ENCODE measurements at regions not wholly inside any gene's neighbourhood (a gene's known extent, or its start where the extent isn't known, plus 50 kb on each side); places are given as distances from the start of the nearest gene placed in this dataset.
A peak's percentile ranks its signal among the peaks of the same experiment; 100 is the strongest.

- DNase-seq (ENCODE audit: low read depth in 3 of 3, low spot score in 2 of 3), result no peak
Measured at GRCh38 chr9:111150181-111150580, 111.9 kb upstream of the LPAR1 start.

GRCh38 chr9:111149018-111149759 lies 110.9 kb upstream of the LPAR1 start:
- no peak for DNase-seq (ENCODE audit: low read depth in 3 of 3, low spot score in 2 of 3)

- DNase-seq (ENCODE audit: low read depth in 3 of 3, low spot score in 2 of 3), result no peak
Measured at GRCh38 chr9:111148052-111149017, 110.1 kb upstream of the LPAR1 start.

DNA sequence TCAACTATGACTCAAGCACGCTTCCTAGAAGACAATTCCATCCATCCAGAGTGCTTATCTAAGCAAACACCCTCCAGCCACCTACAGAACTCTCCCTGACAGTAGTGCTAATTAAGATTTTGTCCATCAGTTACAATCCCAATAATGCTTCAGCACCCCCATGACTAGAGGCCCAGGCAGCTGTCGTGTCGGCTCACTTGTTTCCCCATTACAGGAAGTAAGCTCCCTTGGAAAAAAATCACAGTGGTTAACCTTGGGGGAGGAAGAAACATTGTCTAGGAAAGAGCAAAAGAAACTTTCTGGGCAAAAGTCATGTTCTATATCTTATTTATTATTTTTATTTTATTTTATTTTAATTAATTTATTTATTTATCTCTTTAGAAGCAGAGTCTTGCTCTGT lies 108.8 kb upstream of the LPAR1 start:
- no peak for DNase-seq (ENCODE audit: low read depth in 3 of 3, low spot score in 2 of 3)

DNA sequence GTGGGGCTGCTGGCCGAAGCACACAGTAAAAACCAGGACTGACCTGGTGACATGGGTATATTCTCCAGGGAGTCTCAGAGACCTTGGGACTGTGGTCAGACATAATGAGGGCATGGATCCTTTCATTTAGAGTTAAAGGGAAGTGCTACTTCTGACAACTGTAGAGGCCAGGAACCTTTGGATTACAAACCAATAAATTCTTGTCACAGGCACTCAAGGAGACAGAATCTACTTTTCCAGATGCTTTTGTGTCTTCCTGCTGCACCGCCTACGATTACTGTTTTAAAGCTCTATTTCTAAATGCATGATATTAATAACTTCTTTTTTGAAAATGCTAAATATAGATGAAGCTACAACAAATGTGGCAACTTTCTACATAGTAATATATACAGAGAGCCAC lies 106.5 kb upstream of the LPAR1 start:
- no peak for DNase-seq (ENCODE audit: low read depth in 3 of 3, low spot score in 2 of 3)

DNA sequence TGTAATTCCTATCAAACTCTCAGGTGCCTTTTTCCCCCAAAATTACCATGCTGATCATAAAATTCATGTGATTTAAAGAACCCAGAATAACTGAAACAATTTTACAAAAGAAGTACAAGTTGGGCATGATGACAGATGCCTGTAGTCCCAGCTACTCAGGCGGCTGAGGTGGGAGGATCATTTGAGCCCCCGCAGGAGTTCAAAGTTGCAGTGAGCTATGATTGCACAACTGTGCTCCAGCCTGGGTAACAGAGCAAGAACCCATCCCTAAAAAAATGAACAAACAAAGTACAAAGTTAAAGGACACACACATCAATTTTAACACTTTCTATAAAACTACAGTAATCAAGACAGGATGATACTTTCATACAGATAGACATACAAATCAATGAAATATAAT lies 97.9 kb upstream of the LPAR1 start:
- DNase-seq (ENCODE audit: low read depth in 3 of 3, low spot score in 2 of 3), result no peak

- no peak for DNase-seq (ENCODE audit: low read depth in 3 of 3, low spot score in 2 of 3)
Measured at GRCh38 chr9:111131211-111131610, 92.9 kb upstream of the LPAR1 start.

- no peak for DNase-seq (ENCODE audit: low read depth in 3 of 3, low spot score in 2 of 3)
Measured at GRCh38 chr9:111120526-111120925, 82.3 kb upstream of the LPAR1 start.

GRCh38 chr9:111118256-111118948 lies 80.1 kb upstream of the LPAR1 start:
- no peak for DNase-seq (ENCODE audit: low read depth in 3 of 3, low spot score in 2 of 3)

GRCh38 chr9:111114486-111114885 lies 76.2 kb upstream of the LPAR1 start:
- DNase-seq (ENCODE audit: low read depth in 3 of 3, low spot score in 2 of 3), result no peak

DNA sequence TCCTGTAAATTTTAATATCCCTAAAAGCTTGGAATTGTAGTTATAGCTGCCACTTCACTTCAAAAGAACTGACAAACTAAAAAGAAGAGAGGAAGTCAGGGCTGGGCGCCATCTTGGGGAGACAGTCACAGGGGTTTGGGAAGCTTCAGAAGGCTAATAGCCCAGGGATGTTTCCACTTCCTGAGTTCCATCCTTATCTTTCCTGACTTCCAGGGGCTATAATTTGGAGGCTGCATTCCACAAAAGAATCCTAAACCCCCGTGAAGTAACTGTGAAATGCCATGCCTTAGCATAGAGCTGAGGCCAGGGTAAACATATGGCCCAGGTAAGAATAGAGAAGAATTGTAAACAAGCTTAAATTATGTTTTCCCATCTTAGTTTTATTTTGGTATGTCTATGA lies 75.4 kb upstream of the LPAR1 start:
- no peak for DNase-seq (ENCODE audit: low read depth in 3 of 3, low spot score in 2 of 3)

- no peak for DNase-seq (ENCODE audit: low read depth in 3 of 3, low spot score in 2 of 3)
Measured at GRCh38 chr9:111110805-111111204, 72.5 kb upstream of the LPAR1 start.

DNA sequence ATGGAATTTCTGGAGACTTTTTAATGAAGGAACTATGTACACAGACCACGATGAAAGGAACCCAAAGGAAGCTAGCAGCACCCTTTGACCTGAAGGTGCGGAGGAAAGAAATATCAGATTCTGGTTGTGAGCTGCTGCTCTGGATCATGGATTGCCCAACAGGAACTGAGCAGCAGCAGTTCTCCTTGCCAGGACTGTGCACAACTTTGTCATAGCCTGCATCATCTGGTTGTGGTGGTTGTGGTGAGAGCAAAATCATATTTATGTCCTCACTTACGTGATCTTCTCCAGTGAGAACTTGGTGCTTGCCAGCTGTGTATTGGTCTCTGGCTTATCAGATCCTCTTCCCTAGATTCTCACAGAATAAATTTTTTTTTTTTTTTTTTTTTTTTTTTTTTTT lies 70.7 kb upstream of the LPAR1 start:
- no peak for DNase-seq (ENCODE audit: low read depth in 3 of 3, low spot score in 2 of 3)

DNA sequence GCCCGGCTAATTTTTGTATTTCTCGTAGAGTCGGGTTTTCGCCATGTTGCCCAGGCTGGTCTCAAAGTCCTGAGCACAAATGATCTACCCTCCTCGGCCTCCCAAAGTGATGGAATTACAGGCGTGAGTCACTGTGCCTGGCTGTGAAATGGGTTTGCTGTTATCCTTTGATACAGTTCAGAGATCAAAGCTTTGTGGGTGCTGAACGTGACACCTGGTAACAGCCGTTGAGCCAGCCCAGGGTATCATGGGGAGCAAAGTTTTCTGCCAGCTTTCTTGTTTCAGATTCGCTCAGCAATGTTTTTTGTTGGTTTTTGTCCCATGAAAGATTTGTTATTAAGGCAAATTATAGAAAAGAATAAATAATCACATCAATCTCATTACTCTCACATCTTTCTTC lies 68.9 kb upstream of the LPAR1 start:
- no peak for DNase-seq (ENCODE audit: low read depth in 3 of 3, low spot score in 2 of 3)

GRCh38 chr9:111106202-111106601 lies 67.9 kb upstream of the LPAR1 start:
- no peak for DNase-seq (ENCODE audit: low read depth in 3 of 3, low spot score in 2 of 3)

- no peak for DNase-seq (ENCODE audit: low read depth in 3 of 3, low spot score in 2 of 3)
Measured at GRCh38 chr9:111102793-111103464, 64.7 kb upstream of the LPAR1 start.

GRCh38 chr9:111099199-111100008 lies 61.1 kb upstream of the LPAR1 start:
- DNase-seq (ENCODE audit: low read depth in 3 of 3, low spot score in 2 of 3), result no peak

DNA sequence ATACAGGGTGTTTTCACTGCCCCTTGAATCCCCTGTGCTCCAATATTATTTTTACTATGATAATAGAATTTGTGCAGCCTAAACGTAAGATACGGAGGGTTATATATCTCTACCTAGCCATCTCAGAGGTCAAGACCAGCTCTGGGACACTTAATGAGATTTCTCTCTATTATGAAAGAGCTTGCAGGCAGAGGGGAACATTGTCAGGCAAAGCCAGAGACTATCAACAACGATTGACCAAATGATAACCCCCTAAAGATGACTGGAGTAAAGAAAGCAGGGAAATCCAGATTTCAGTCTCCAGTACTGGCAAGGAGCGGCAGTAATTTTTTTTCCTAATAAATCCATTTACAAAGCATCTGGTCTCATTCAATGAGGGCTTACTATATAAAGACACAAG lies 59.8 kb upstream of the LPAR1 start:
- DNase-seq (ENCODE audit: low read depth in 3 of 3, low spot score in 2 of 3), result no peak

GRCh38 chr9:111096051-111096450 lies 57.8 kb upstream of the LPAR1 start:
- DNase-seq (ENCODE audit: low read depth in 3 of 3, low spot score in 2 of 3), result no peak

DNA sequence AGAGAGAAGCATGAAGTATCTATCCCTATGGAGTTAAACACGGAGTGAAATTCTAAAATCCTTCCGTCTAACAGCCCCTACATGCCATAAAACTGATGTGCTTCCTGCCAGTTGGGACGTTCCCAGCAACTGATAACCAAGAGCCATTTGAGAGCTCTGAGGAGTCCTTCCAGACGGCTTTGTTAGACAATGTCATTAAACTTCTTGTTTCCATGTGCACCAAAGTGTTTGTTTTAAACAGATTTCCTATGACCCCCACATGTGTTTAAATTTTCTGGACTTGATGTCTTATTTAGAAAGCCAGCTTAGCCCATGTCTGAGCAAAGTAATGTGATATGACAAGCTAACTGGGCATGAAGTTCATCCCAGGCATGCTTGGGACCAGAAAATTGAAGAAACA lies 57.2 kb upstream of the LPAR1 start:
- peak in 2 of 3 donors; percentile 42 to 46 for DNase-seq (ENCODE audit: low read depth in 3 of 3, low spot score in 2 of 3)
